SU-DHL-6 (cell line): ENCODE measurements at regions not wholly inside any gene's neighbourhood (a gene's known extent, or its start where the extent isn't known, plus 50 kb on each side); places are given as distances from the start of the nearest gene placed in this dataset.

Experiments
- H2AFZ ChIP-seq: fragments of 200-600 bp; sonication (generic); 2 replicates; pipeline ENCODE4 v1.6.1; 2014; ENCODE audit warnings: low read depth, mild to moderate bottlenecking, moderate library complexity, mixed read lengths, antibody characterized with exemption, low read length; ENCODE audit not compliant: severe bottlenecking
- H3F3A ChIP-seq: fragments of 200-600 bp; shearing (Covaris generic); 2 replicates; pipeline ENCODE4 v1.6.0; 2016; ENCODE audit warnings: antibody characterized with exemption, mild to moderate bottlenecking; ENCODE audit not compliant: insufficient read depth
- H3K27ac ChIP-seq: fragments of 200-600 bp; sonication (generic); 2 replicates; pipeline ENCODE4 v1.5.1; 2016; ENCODE audit warnings: low read depth, mild to moderate bottlenecking, low read length, moderate library complexity, mixed read lengths
- H3K27me3 ChIP-seq: fragments of 200-600 bp; sonication (generic), shearing (Covaris generic); 2 replicates; pipeline ENCODE4 v1.6.0; 2014; ENCODE audit warnings: mild to moderate bottlenecking, low read length
- H3K36me3 ChIP-seq: fragments of 200-600 bp; sonication (generic); 2 replicates; pipeline ENCODE4 v1.6.1; 2014; ENCODE audit warnings: mild to moderate bottlenecking, low read length, mixed read lengths
- H3K4me2 ChIP-seq: fragments of 300-600, 200-600 bp; shearing (Covaris generic), sonication (generic); 2 replicates; pipeline ENCODE4 v1.6.0; 2014; ENCODE audit warnings: low read length, low read depth, mild to moderate bottlenecking; ENCODE audit not compliant: poor library complexity, severe bottlenecking
- H3K4me3 ChIP-seq: fragments of 200-600 bp; sonication (generic); 2 replicates; pipeline ENCODE4 v1.5.1; 2014; ENCODE audit warnings: antibody characterized with exemption, low read length, mild to moderate bottlenecking, mixed read lengths; ENCODE audit not compliant: insufficient read depth, poor library complexity, severe bottlenecking
- H3K79me2 ChIP-seq: fragments of 200-600 bp; sonication (generic); 2 replicates; pipeline ENCODE4 v1.6.1; 2014; ENCODE audit warnings: mild to moderate bottlenecking, low read length, moderate library complexity; ENCODE audit not compliant: insufficient read depth
- H3K9ac ChIP-seq: fragments of 200-600 bp; sonication (generic); 2 replicates; pipeline ENCODE4 v1.7.0; 2014; ENCODE audit warnings: mild to moderate bottlenecking, low read length
- H3K9me2 ChIP-seq: fragments of 200-600 bp; sonication (generic); replicated peaks from 2 replicates; pipeline ENCODE4 v1.6.1; 2014; ENCODE audit warnings: low read length; ENCODE audit not compliant: insufficient read depth
- H3K9me3 ChIP-seq: fragments of 200-600 bp; sonication (generic); 2 replicates; pipeline ENCODE4 v1.6.1; 2014; ENCODE audit warnings: low read length, mixed read lengths; ENCODE audit not compliant: insufficient read depth
- H4K20me1 ChIP-seq: fragments of 200-600 bp; sonication (generic); 2 replicates; pipeline ENCODE4 v1.6.1; 2014; ENCODE audit warnings: low read depth, mild to moderate bottlenecking, antibody characterized with exemption, low read length, moderate library complexity, mixed read lengths
- CTCF ChIP-seq: fragments of 200-600 bp; sonication (generic); IDR thresholded peaks from one replicate; pipeline ENCODE4 v1.5.1; 2017; ENCODE audit warnings: antibody characterized with exemption, mild to moderate bottlenecking, low read length, moderate library complexity; ENCODE audit not compliant: insufficient read depth, poor library complexity, severe bottlenecking
- EZH2phosphoT487 ChIP-seq: fragments of 200-600 bp; sonication (generic), shearing (Covaris generic); conservative IDR thresholded peaks from 2 replicates; pipeline ENCODE4 v1.6.1; 2018; ENCODE audit warnings: mild to moderate bottlenecking, antibody characterized with exemption, low read length, moderate library complexity, mixed read lengths

DNA sequence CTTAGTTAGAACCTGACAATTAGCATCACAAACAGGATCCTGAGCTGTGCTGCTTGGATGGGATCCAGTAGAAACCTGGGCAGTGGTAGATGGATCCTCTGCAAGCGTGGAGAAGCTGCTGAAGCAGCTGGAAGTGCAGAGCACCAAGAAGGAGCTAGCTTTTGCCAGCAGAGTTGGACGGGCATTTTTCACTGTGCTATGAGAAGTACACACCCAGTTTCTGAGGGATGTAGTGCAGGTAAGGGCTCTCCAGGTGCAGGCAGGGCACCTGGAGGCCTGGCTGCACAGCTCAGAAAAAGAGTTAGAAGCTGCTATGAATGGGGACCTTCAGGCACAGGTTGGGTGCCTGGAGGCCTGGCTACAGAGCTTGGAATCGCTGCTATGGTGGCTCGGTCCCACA lies 623.9 kb upstream of the NUDT12 start:
- H3K4me3 ChIP-seq = no peak overlapping the region
- no peak for TF ChIP-seq EZH2phosphoT487
- no peak for TF ChIP-seq CTCF
- H4K20me1 ChIP-seq = no peaks in the 10 kb centered on the region
- peaks cover 13% of the 10 kb centered on the region; the same call in 1 of the 2 replicates for H3K9me3 ChIP-seq
- H3K79me2 ChIP-seq = no peaks in the 10 kb centered on the region
- H3K9me2 ChIP-seq = no peaks in the 10 kb centered on the region
- no peaks in the 10 kb centered on the region for H3F3A ChIP-seq
- H3K27me3 ChIP-seq = no peaks in the 10 kb centered on the region
- H3K36me3 ChIP-seq = no peaks in the 10 kb centered on the region
- H2AFZ ChIP-seq = no peak overlapping the region
- no peak overlapping the region for H3K4me2 ChIP-seq
- H3K9ac ChIP-seq = no peak overlapping the region
- H3K27ac ChIP-seq = no peak overlapping the region

DNA sequence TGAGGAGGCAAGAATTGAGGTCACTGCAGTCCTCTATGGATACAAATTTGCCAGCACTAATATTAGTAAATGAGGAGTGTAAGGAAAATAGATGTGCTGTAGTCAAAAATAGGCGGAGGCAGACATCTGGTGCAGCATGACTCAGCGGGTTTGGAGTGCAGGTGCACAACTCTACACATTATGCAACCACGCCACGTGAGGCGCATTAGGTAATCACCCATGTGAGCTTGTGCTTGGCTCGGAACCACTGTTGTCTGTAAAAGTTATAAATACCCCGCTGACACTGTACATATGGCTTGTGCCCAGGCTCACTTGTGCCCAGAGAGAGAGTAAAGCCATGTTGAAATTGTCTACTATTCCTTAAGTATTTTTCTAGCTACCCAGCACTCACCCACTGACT lies 623.5 kb upstream of the NUDT12 start:
- H2AFZ ChIP-seq = no peak overlapping the region
- TF ChIP-seq EZH2phosphoT487 (no peak), CTCF (no peak)
- H3F3A ChIP-seq = no peaks in the 10 kb centered on the region
- H3K9ac ChIP-seq = no peak overlapping the region
- no peaks in the 10 kb centered on the region for H4K20me1 ChIP-seq
- H3K4me3 ChIP-seq = no peak overlapping the region
- H3K36me3 ChIP-seq = no peaks in the 10 kb centered on the region
- no peaks in the 10 kb centered on the region for H3K27me3 ChIP-seq
- H3K79me2 ChIP-seq = no peaks in the 10 kb centered on the region
- H3K9me3 ChIP-seq = peaks cover 13% of the 10 kb centered on the region; the same call in 1 of the 2 replicates
- no peak overlapping the region for H3K27ac ChIP-seq
- H3K9me2 ChIP-seq = no peaks in the 10 kb centered on the region
- no peak overlapping the region for H3K4me2 ChIP-seq

- Histone ChIP-seq H2AFZ (no peak overlapping the region), H3K4me3 (no peak overlapping the region), H4K20me1 (no peaks in the 10 kb centered on the region), H3K9me2 (no peaks in the 10 kb centered on the region), H3K27me3 (no peaks in the 10 kb centered on the region), H3K79me2 (no peaks in the 10 kb centered on the region), H3K36me3 (no peaks in the 10 kb centered on the region), H3F3A (no peaks in the 10 kb centered on the region), H3K9me3 (peaks cover 21% of the 10 kb centered on the region; the same call in 1 of the 2 replicates), H3K9ac (no peak overlapping the region), H3K27ac (no peak overlapping the region), H3K4me2 (no peak overlapping the region)
- TF ChIP-seq EZH2phosphoT487 = no peak
- TF ChIP-seq CTCF = no peak
Measured at GRCh38 chr5:104184264-104184663, 621.7 kb upstream of the NUDT12 start.
